Keratinocyte (primary cell): ENCODE measurements at regions not wholly inside any gene's neighbourhood (a gene's known extent, or its start where the extent isn't known, plus 50 kb on each side); places are given as distances from the start of the nearest gene placed in this dataset.

Experiments
- DNase-seq: peaks from one replicate; pipeline ENCODE4 v3.0.0-alpha.2; 2011; ENCODE audit warnings: low read depth, missing footprints, low spot score
- FAIRE-seq: peaks from 2 replicates; lab custom pipeline; 2011; peaks lifted over from hg19 to GRCh38; lab: Jason Lieb, UNC
- H2AFZ ChIP-seq: 2 replicates; pipeline ENCODE4 v1.6.0; 2012; ENCODE audit warnings: low read length, control low read depth, inconsistent platforms; ENCODE audit not compliant: control insufficient read depth
- H3K27ac ChIP-seq: 2 replicates; pipeline ENCODE4 v1.5.1; 2011; ENCODE audit warnings: low read length; ENCODE audit not compliant: control insufficient read depth, insufficient read depth
- H3K27me3 ChIP-seq: 3 replicates; pipeline ENCODE4 v1.6.0; 2011; ENCODE audit warnings: low read length; ENCODE audit not compliant: control insufficient read depth, insufficient read depth; ENCODE audit errors: extremely low read depth
- H3K36me3 ChIP-seq, 2 experiments: 2 replicates in 1 of 2; 3 replicates in 1 of 2; pipeline ENCODE4 v1.5.1; 2011; ENCODE audit warnings: low read length in 2 of 2, mild to moderate bottlenecking in 1 of 2; ENCODE audit not compliant: control insufficient read depth in 2 of 2, insufficient read depth in 2 of 2; ENCODE audit errors: extremely low read depth in 1 of 2
- H3K4me1 ChIP-seq: 3 replicates; pipeline ENCODE4 v1.5.1; 2011; ENCODE audit warnings: low read length; ENCODE audit not compliant: control insufficient read depth, insufficient read depth; ENCODE audit errors: extremely low read depth
- H3K4me2 ChIP-seq: 3 replicates; pipeline ENCODE4 v1.6.0; 2011; ENCODE audit warnings: low read depth, low read length; ENCODE audit not compliant: control insufficient read depth, insufficient read depth; ENCODE audit errors: extremely low read depth
- H3K4me3 ChIP-seq, 3 experiments: fragments of 200-600 bp in 1 of 3; sonication (generic) in 1 of 3; 2 replicates in 2 of 3; 3 replicates in 1 of 3; pipeline ENCODE4 v1.5.1; 2011 to 2016; ENCODE audit warnings: low read length in 3 of 3, mild to moderate bottlenecking in 3 of 3, control low read depth in 2 of 3, inconsistent platforms in 1 of 3, low read depth in 1 of 3, mixed read lengths in 1 of 3, mixed run types in 1 of 3, moderate library complexity in 1 of 3; ENCODE audit not compliant: control insufficient read depth in 2 of 3, insufficient read depth in 2 of 3; ENCODE audit errors: extremely low read depth in 1 of 3
- H3K79me2 ChIP-seq: 2 replicates; pipeline ENCODE4 v1.6.0; 2012; ENCODE audit warnings: low read length; ENCODE audit not compliant: control insufficient read depth, insufficient read depth
- H3K9ac ChIP-seq: 3 replicates; pipeline ENCODE4 v1.6.0; 2011; ENCODE audit warnings: low read length; ENCODE audit not compliant: control insufficient read depth, insufficient read depth; ENCODE audit errors: extremely low read depth
- H3K9me1 ChIP-seq: 3 replicates; pipeline ENCODE4 v1.6.0; 2011; ENCODE audit warnings: low read length; ENCODE audit not compliant: control insufficient read depth, insufficient read depth; ENCODE audit errors: extremely low read depth
- H3K9me3 ChIP-seq: 2 replicates; pipeline ENCODE4 v1.5.1; 2012; ENCODE audit warnings: low read depth, low read length; ENCODE audit not compliant: control insufficient read depth
- H4K20me1 ChIP-seq: 3 replicates; pipeline ENCODE4 v1.6.0; 2011; ENCODE audit warnings: low read length; ENCODE audit not compliant: control insufficient read depth, insufficient read depth; ENCODE audit errors: extremely low read depth
- CTCF ChIP-seq, 3 experiments: IDR thresholded peaks in 1 of 3; conservative IDR thresholded peaks in 1 of 3; optimal IDR thresholded peaks in 1 of 3; 2 replicates in 2 of 3; 3 replicates in 1 of 3; pipeline versions ENCODE3 to v1.5.1; 2011; ENCODE audit warnings: low read length in 3 of 3, mild to moderate bottlenecking in 3 of 3, moderate library complexity in 2 of 3, control low read depth in 1 of 3, inconsistent platforms in 1 of 3; ENCODE audit not compliant: insufficient read depth in 2 of 3; ENCODE audit errors: extremely low read depth in 1 of 3
- EZH2 ChIP-seq: IDR thresholded peaks from one replicate; pipeline ENCODE4 v1.6.1; 2012; ENCODE audit warnings: inconsistent platforms, mild to moderate bottlenecking, low read length, moderate library complexity
- dilution Hi-C: fragments of 300-500 bp; cut with MboI; formaldehyde crosslinking; loops from one replicate; pipeline ENCODE4 v1.7.0; 2020; ENCODE audit warnings: low sequenced_read_pairs; ENCODE audit not compliant: extremely low pct_ligation_motif_present

GRCh38 chr2:71839826-71840225, 307.8 kb downstream of the CYP26B1 start:
- no peak for FAIRE-seq
- H3K27me3 ChIP-seq = peaks cover 11% of the 10 kb centered on the region

DNA sequence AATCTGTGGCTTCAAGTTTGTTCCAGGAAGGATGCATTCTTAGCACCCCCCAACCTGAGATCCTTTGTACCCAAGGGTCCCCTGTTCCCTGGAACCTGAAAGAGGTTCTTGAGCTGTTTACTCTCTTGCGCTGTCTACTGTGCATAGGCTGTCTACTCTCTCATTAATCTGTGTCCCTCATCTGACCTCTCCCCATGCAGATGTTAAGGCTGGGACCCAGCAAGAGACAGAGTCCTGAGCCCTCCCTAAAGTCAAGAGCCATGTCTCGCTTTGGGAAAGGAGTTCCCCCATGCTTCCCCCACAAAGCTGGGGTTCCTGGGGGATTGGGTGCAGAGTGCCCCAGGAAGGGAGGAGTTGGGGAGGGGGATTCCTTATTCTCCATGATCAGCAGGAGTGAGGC, 312.9 kb downstream of the CYP26B1 start:
- Histone ChIP-seq H3K79me2 (no peaks in the 10 kb centered on the region), H3K27me3 (peaks cover 10% of the 10 kb centered on the region), H3K27ac (no peak overlapping the region), H3K4me2 (no peak overlapping the region), H3K9me3 (no peaks in the 10 kb centered on the region), H2AFZ (no peak overlapping the region), H3K4me1 (no peaks in the 10 kb centered on the region), H4K20me1 (no peaks in the 10 kb centered on the region), H3K4me3 (no peak overlapping the region), H3K9me1 (no peaks in the 10 kb centered on the region), H3K36me3 (no peaks in the 10 kb centered on the region), H3K9ac (no peak overlapping the region)
- DNase-seq (no peak), FAIRE-seq (no peak)
- dilution Hi-C loops = no loop called here
- TF ChIP-seq EZH2 = no peak
- TF ChIP-seq CTCF (optimal IDR thresholded peaks at IDR 0.05 in 1 of 3, IDR thresholded peaks at IDR 0.05 in 1 of 3, conservative IDR thresholded peaks at IDR 0.05 in 1 of 3; ENCODE audit: extremely low read depth in 1 of 3, insufficient read depth in 2 of 3, low read length in 3 of 3) = no peak

More at GRCh38 chr2:71839826-71840225, 307.8 kb downstream of the CYP26B1 start:
- no peak overlapping the region for H2AFZ ChIP-seq
- H3K4me3 ChIP-seq = no peak overlapping the region
- dilution Hi-C loops = no loop called here
- TF ChIP-seq EZH2 = no peak
- no peak for TF ChIP-seq CTCF (optimal IDR thresholded peaks at IDR 0.05 in 1 of 3, IDR thresholded peaks at IDR 0.05 in 1 of 3, conservative IDR thresholded peaks at IDR 0.05 in 1 of 3; ENCODE audit: extremely low read depth in 1 of 3, insufficient read depth in 2 of 3, low read length in 3 of 3)
- H3K79me2 ChIP-seq = no peaks in the 10 kb centered on the region
- H3K36me3 ChIP-seq = no peaks in the 10 kb centered on the region
- no peaks in the 10 kb centered on the region for H3K9me1 ChIP-seq
- no peaks in the 10 kb centered on the region for H3K4me1 ChIP-seq
- H3K27ac ChIP-seq = no peak overlapping the region
- DNase-seq = no peak
- no peaks in the 10 kb centered on the region for H3K9me3 ChIP-seq
- H3K9ac ChIP-seq = no peak overlapping the region
- H4K20me1 ChIP-seq = no peaks in the 10 kb centered on the region
- H3K4me2 ChIP-seq = no peak overlapping the region
